ENCODE measurements at regions not wholly inside any gene's neighbourhood (a gene's known extent, or its start where the extent isn't known, plus 50 kb on each side); places are given as distances from the start of the nearest gene placed in this dataset.

DNA sequence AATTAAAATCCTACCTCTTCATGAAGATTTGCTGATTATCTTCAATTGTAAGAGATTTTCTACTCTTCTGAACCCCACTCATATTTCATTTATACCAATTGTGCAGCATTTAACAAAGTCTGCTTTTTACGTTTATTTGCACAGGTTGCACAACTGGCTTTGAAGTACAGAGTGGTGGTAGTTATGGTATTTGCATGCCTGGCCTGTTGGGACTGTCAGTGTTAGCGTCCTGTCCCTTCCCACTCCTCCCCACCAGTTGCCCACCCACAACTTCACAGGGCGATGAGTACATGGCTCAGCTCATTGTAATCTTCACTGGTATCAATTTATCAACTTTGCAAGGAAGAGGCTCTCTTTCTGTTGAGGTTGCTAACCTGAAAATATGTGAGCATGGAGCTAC is 372.3 kb downstream of the AASDHPPT start (continued):
- TF ChIP-seq, protein P1, sequence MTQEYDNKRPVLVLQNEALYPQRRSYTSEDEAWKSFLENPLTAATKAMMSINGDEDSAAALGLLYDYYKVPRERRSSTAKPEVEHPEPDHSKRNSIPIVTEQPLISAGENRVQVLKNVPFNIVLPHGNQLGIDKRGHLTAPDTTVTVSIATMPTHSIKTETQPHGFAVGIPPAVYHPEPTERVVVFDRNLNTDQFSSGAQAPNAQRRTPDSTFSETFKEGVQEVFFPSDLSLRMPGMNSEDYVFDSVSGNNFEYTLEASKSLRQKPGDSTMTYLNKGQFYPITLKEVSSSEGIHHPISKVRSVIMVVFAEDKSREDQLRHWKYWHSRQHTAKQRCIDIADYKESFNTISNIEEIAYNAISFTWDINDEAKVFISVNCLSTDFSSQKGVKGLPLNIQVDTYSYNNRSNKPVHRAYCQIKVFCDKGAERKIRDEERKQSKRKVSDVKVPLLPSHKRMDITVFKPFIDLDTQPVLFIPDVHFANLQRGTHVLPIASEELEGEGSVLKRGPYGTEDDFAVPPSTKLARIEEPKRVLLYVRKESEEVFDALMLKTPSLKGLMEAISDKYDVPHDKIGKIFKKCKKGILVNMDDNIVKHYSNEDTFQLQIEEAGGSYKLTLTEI (CRISPR knock-in tag; conservative IDR thresholded peaks at IDR 0.05) = no peak
- TF ChIP-seq KLF16 (CRISPR knock-in tag; IDR thresholded peaks at IDR 0.05) (0 out of 4 replicates have a peak, but pooled peaks of 1 of the 2 experiments have one; percentile 20), ZMAT3 (CRISPR knock-in tag; conservative IDR thresholded peaks at IDR 0.05) (no peak), MAFK (conservative IDR thresholded peaks at IDR 0.05 in 1 of 2, IDR thresholded peaks at IDR 0.05 in 1 of 2; ENCODE audit: low read length in 2 of 2) (no peak), ZBTB1 (CRISPR knock-in tag; IDR thresholded peaks at IDR 0.05; ENCODE audit: borderline replicate concordance) (no peak), CCAR2 (optimal IDR thresholded peaks at IDR 0.05; ENCODE audit: low read depth, low read length) (no peak), TBP (CRISPR knock-in tag; IDR thresholded peaks at IDR 0.05) (no peak), KLF13 (CRISPR knock-in tag; IDR thresholded peaks at IDR 0.05) (no peak), ZNF629 (CRISPR knock-in tag; conservative IDR thresholded peaks at IDR 0.05) (no peak), FLYWCH1 (CRISPR knock-in tag; IDR thresholded peaks at IDR 0.05) (no peak), XRCC5 (optimal IDR thresholded peaks at IDR 0.05; ENCODE audit: low read length) (no peak), ZNF614 (CRISPR knock-in tag; IDR thresholded peaks at IDR 0.05; ENCODE audit: borderline replicate concordance) (no peak), KLF15 (CRISPR knock-in tag; IDR thresholded peaks at IDR 0.05; ENCODE audit: borderline replicate concordance) (no peak), ADNP (CRISPR knock-in tag; IDR thresholded peaks at IDR 0.05) (no peak), ZNF781 (CRISPR knock-in tag; IDR thresholded peaks at IDR 0.05; ENCODE audit: borderline replicate concordance, not compliant biosample characterization) (no peak), ZNF790 (CRISPR knock-in tag; IDR thresholded peaks at IDR 0.05; ENCODE audit: borderline replicate concordance) (no peak), RORA (CRISPR knock-in tag; IDR thresholded peaks at IDR 0.05) (no peak), ZBTB42 (CRISPR knock-in tag; IDR thresholded peaks at IDR 0.05) (no peak), FOSL2 (CRISPR knock-in tag; IDR thresholded peaks at IDR 0.05) (no peak), HCFC1 (IDR thresholded peaks at IDR 0.05; ENCODE audit: low read depth, low read length) (no peak), ISL2 (CRISPR knock-in tag; IDR thresholded peaks at IDR 0.05) (peak; percentile 79), SAP130 (CRISPR knock-in tag; IDR thresholded peaks at IDR 0.05; ENCODE audit: low read depth) (peak; percentile 14; the same call in 1 of the 2 replicates), ATF7-NPFF (CRISPR knock-in tag; IDR thresholded peaks at IDR 0.05; ENCODE audit: low read depth) (no peak), ZNF7 (CRISPR knock-in tag; IDR thresholded peaks at IDR 0.05) (no peak), MAF1 (CRISPR knock-in tag; IDR thresholded peaks at IDR 0.05; ENCODE audit: borderline replicate concordance) (no peak), NFE2L2 (IDR thresholded peaks at IDR 0.05; ENCODE audit: low read length) (no peak), MEF2D (CRISPR knock-in tag; IDR thresholded peaks at IDR 0.05) (no peak)
- TF ChIP-seq, protein P2, sequence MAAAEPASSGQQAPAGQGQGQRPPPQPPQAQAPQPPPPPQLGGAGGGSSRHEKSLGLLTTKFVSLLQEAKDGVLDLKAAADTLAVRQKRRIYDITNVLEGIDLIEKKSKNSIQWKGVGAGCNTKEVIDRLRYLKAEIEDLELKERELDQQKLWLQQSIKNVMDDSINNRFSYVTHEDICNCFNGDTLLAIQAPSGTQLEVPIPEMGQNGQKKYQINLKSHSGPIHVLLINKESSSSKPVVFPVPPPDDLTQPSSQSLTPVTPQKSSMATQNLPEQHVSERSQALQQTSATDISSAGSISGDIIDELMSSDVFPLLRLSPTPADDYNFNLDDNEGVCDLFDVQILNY (CRISPR knock-in tag; conservative IDR thresholded peaks at IDR 0.05) = no peak
- TF ChIP-seq, protein P3, sequence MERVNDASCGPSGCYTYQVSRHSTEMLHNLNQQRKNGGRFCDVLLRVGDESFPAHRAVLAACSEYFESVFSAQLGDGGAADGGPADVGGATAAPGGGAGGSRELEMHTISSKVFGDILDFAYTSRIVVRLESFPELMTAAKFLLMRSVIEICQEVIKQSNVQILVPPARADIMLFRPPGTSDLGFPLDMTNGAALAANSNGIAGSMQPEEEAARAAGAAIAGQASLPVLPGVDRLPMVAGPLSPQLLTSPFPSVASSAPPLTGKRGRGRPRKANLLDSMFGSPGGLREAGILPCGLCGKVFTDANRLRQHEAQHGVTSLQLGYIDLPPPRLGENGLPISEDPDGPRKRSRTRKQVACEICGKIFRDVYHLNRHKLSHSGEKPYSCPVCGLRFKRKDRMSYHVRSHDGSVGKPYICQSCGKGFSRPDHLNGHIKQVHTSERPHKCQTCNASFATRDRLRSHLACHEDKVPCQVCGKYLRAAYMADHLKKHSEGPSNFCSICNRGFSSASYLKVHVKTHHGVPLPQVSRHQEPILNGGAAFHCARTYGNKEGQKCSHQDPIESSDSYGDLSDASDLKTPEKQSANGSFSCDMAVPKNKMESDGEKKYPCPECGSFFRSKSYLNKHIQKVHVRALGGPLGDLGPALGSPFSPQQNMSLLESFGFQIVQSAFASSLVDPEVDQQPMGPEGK (CRISPR knock-in tag; IDR thresholded peaks at IDR 0.05) = peak; percentile 64
- TF ChIP-seq, protein P4, sequence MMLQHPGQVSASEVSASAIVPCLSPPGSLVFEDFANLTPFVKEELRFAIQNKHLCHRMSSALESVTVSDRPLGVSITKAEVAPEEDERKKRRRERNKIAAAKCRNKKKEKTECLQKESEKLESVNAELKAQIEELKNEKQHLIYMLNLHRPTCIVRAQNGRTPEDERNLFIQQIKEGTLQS (CRISPR knock-in tag; IDR thresholded peaks at IDR 0.05) = no peak
